ENCODE measurements at regions not wholly inside any gene's neighbourhood (a gene's known extent, or its start where the extent isn't known, plus 50 kb on each side); places are given as distances from the start of the nearest gene placed in this dataset.

GRCh38 chr2:10216677-10217488, 85.8 kb upstream of the HPCAL1 start:
- H2AFZ ChIP-seq = no peak overlapping the region

GRCh38 chr2:10217489-10218435, 84.9 kb upstream of the HPCAL1 start:
- H3K4me1 ChIP-seq (ENCODE audit: insufficient read depth) = no peaks in the 10 kb centered on the region
- no peak for DNase-seq (ENCODE audit: low spot score)
- no peaks in the 10 kb centered on the region for H3K9me2 ChIP-seq (replicated peaks; ENCODE audit: insufficient read depth)
- TF ChIP-seq EZH2phosphoT487 (IDR thresholded peaks at IDR 0.05; ENCODE audit: low read depth, severe bottlenecking, unreplicated experiment) (no peak), CTCF (IDR thresholded peaks at IDR 0.05; ENCODE audit: poor library complexity) (no peak), EZH2 (IDR thresholded peaks at IDR 0.05; ENCODE audit: borderline replicate concordance) (no peak)
- no peaks in the 10 kb centered on the region for H3K79me2 ChIP-seq
- H3K9me3 ChIP-seq (ENCODE audit: low read depth) = no peaks in the 10 kb centered on the region
- no peaks in the 10 kb centered on the region for H3K36me3 ChIP-seq (replicated peaks; ENCODE audit: insufficient read depth, low read depth)
- H3K27ac ChIP-seq = no peak overlapping the region
- no peak overlapping the region for H3K4me3 ChIP-seq
- H3K4me2 ChIP-seq = no peak overlapping the region
- H4K20me1 ChIP-seq (ENCODE audit: insufficient read depth, poor library complexity, severe bottlenecking) = no peaks in the 10 kb centered on the region
- no peaks in the 10 kb centered on the region for H3K27me3 ChIP-seq
- 95% methylated on average over 17 of the region's 20 CpGs for WGBS (ENCODE audit: low lambda C conversion rate, missing lambda C conversion rate)
- H2AFZ ChIP-seq = no peak overlapping the region

More at GRCh38 chr2:10216677-10217488, 85.8 kb upstream of the HPCAL1 start:
- Histone ChIP-seq H3K4me1 (ENCODE audit: insufficient read depth) (no peaks in the 10 kb centered on the region), H3K79me2 (no peaks in the 10 kb centered on the region), H3K36me3 (replicated peaks; ENCODE audit: insufficient read depth, low read depth) (no peaks in the 10 kb centered on the region), H3K27ac (no peak overlapping the region), H3K9me2 (replicated peaks; ENCODE audit: insufficient read depth) (no peaks in the 10 kb centered on the region), H3K9me3 (ENCODE audit: low read depth) (no peaks in the 10 kb centered on the region), H3K4me3 (no peak overlapping the region), H3K4me2 (no peak overlapping the region), H4K20me1 (ENCODE audit: insufficient read depth, poor library complexity, severe bottlenecking) (no peaks in the 10 kb centered on the region), H3K27me3 (no peaks in the 10 kb centered on the region)
- 94% methylated on average over 28 of the region's 28 CpGs for WGBS (ENCODE audit: low lambda C conversion rate, missing lambda C conversion rate)
- TF ChIP-seq EZH2phosphoT487 (IDR thresholded peaks at IDR 0.05; ENCODE audit: low read depth, severe bottlenecking, unreplicated experiment) (no peak), EZH2 (IDR thresholded peaks at IDR 0.05; ENCODE audit: borderline replicate concordance) (no peak), CTCF (IDR thresholded peaks at IDR 0.05; ENCODE audit: poor library complexity) (no peak)
- DNase-seq (ENCODE audit: low spot score) = no peak

- no peak for DNase-seq (ENCODE audit: low spot score)
- Histone ChIP-seq H2AFZ (no peak overlapping the region), H3K4me1 (ENCODE audit: insufficient read depth) (peaks cover 2% of the 10 kb centered on the region), H3K4me2 (no peak overlapping the region), H4K20me1 (ENCODE audit: insufficient read depth, poor library complexity, severe bottlenecking) (no peaks in the 10 kb centered on the region), H3K27ac (no peak overlapping the region), H3K36me3 (replicated peaks; ENCODE audit: insufficient read depth, low read depth) (no peaks in the 10 kb centered on the region), H3K9me3 (ENCODE audit: low read depth) (no peaks in the 10 kb centered on the region), H3K79me2 (no peaks in the 10 kb centered on the region), H3K4me3 (no peak overlapping the region), H3K9me2 (replicated peaks; ENCODE audit: insufficient read depth) (no peaks in the 10 kb centered on the region), H3K27me3 (no peaks in the 10 kb centered on the region)
- TF ChIP-seq EZH2phosphoT487 (IDR thresholded peaks at IDR 0.05; ENCODE audit: low read depth, severe bottlenecking, unreplicated experiment) (no peak), CTCF (IDR thresholded peaks at IDR 0.05; ENCODE audit: poor library complexity) (no peak), EZH2 (IDR thresholded peaks at IDR 0.05; ENCODE audit: borderline replicate concordance) (no peak)
- WGBS (ENCODE audit: low lambda C conversion rate, missing lambda C conversion rate) = 93% methylated on average over 26 of the region's 26 CpGs
These were observed 82.4 kb upstream of the HPCAL1 start for GRCh38 chr2:10220045-10220901.

Measured in hepatocyte (in vitro differentiated cells).